HepG2 (cell line): ENCODE measurements at regions not wholly inside any gene's neighbourhood (a gene's known extent, or its start where the extent isn't known, plus 50 kb on each side); places are given as distances from the start of the nearest gene placed in this dataset.

ENCODE experiments used
- ATAC-seq: fragments of 200-7000 bp; cut with Tn5 transposase; 3 replicates; pipeline ENCODE4 v1.9.1; 2020; ENCODE audit warnings: mild to moderate bottlenecking, moderate library complexity
- BruUV-seq: library from RNA; stranded (reverse); fragments of 400-500 nt; replicated peaks from 2 replicates; lab custom pipeline; 2021; lab: Mats Ljungman, UMichigan
- CTCF ChIA-PET: fragments of 300-600 bp; formaldehyde crosslinking; extraction: SDS; loops from one replicate; lab custom pipeline; 2021; ENCODE audit warnings: low total read pairs, inconsistent platforms, low intra/inter-chr PET ratio; lab: Yijun Ruan, JAX
- POLR2A ChIA-PET: fragments of 350-600 bp; sonication (Branson Sonifier 250); formaldehyde crosslinking; loops from one replicate; lab custom pipeline; 2020; ENCODE audit warnings: antibody characterized with exemption, inconsistent platforms; lab: Yijun Ruan, JAX
- DNase-seq: peaks from one replicate; pipeline ENCODE4 v3.0.0-alpha.2; 2015; ENCODE audit warnings: low spot score
- FAIRE-seq: peaks from 3 replicates; lab custom pipeline; 2011; peaks lifted over from hg19 to GRCh38; lab: Jason Lieb, UNC
- H2AFZ ChIP-seq: one replicate; pipeline ENCODE4 v1.6.1; 2011; ENCODE audit warnings: low read length, inconsistent platforms
- H3K27ac ChIP-seq: fragments of 300-600 bp; 3 replicates; pipeline ENCODE4 v1.8.0; 2011; ENCODE audit warnings: mixed run types, mild to moderate bottlenecking, mixed read lengths, low read length, inconsistent platforms; ENCODE audit not compliant: insufficient read depth; ENCODE audit errors: extremely low read length
- H3K27me3 ChIP-seq, 2 experiments: fragments of 200-600 bp in 1 of 2; 2 replicates in 1 of 2; 3 replicates in 1 of 2; pipeline versions ENCODE4 v1.6.0 to v1.8.0; 2011; ENCODE audit warnings: low read length in 2 of 2, mild to moderate bottlenecking in 2 of 2, moderate library complexity in 2 of 2, inconsistent platforms in 1 of 2; ENCODE audit not compliant: insufficient read depth in 2 of 2, control insufficient read depth in 1 of 2
- H3K36me3 ChIP-seq, 2 experiments: fragments of 200-600 bp in 1 of 2; replicated peaks in 1 of 2; 2 replicates in 1 of 2; 3 replicates in 1 of 2; pipeline versions ENCODE4 v1.5.1 to v1.8.0; 2011; ENCODE audit warnings: low read length in 2 of 2, inconsistent platforms in 1 of 2; ENCODE audit not compliant: insufficient read depth in 2 of 2, control insufficient read depth in 1 of 2
- H3K4me1 ChIP-seq: 2 replicates; pipeline ENCODE4 v1.5.1; 2012; ENCODE audit warnings: low read length, inconsistent platforms; ENCODE audit not compliant: insufficient read depth
- H3K4me2 ChIP-seq: 2 replicates; pipeline ENCODE4 v1.6.0; 2011; ENCODE audit warnings: low read depth, low read length, inconsistent platforms
- H3K4me3 ChIP-seq, 3 experiments: fragments of 200-600 bp in 1 of 3; sonication (generic), shearing (Covaris generic) in 1 of 3; replicated peaks in 1 of 3; 2 replicates each; pipeline ENCODE4 v1.5.1; 2011 to 2016; ENCODE audit warnings: low read length in 3 of 3, inconsistent platforms in 2 of 3, low read depth in 2 of 3, mild to moderate bottlenecking in 2 of 3, control low read depth in 1 of 3, mixed read lengths in 1 of 3; ENCODE audit not compliant: insufficient read depth in 1 of 3
- H3K79me2 ChIP-seq: one replicate; pipeline ENCODE4 v1.6.1; 2011; ENCODE audit warnings: low read length, inconsistent platforms; ENCODE audit not compliant: insufficient read depth
- H3K9ac ChIP-seq: 2 replicates; pipeline ENCODE4 v1.6.0; 2011; ENCODE audit warnings: mild to moderate bottlenecking, low read depth, low read length, inconsistent platforms; ENCODE audit not compliant: insufficient read depth
- H3K9me3 ChIP-seq: 2 replicates; pipeline ENCODE4 v1.5.1; 2012; ENCODE audit warnings: mild to moderate bottlenecking, low read length
- H4K20me1 ChIP-seq: 2 replicates; pipeline ENCODE4 v1.6.0; 2011; ENCODE audit warnings: inconsistent platforms, mild to moderate bottlenecking, low read length, moderate library complexity; ENCODE audit not compliant: insufficient read depth
- ATF7 ChIP-seq, 2 experiments: fragments of 450-650 bp in 1 of 2; sonication (generic) in 1 of 2; formaldehyde crosslinking in 1 of 2; IDR thresholded peaks; 2 replicates each; pipeline versions ENCODE4 v1.4.0 to v1.6.1; 2016 to 2020; ENCODE audit warnings: antibody characterized with exemption in 1 of 2, mild to moderate bottlenecking in 1 of 2, missing genetic modification reagents in 1 of 2
- FOXM1 ChIP-seq: sonication (generic); formaldehyde crosslinking; IDR thresholded peaks from 2 replicates; pipeline ENCODE4 v1.5.0; 2020; ENCODE audit warnings: missing genetic modification reagents
- KDM2A ChIP-seq: sonication (generic); formaldehyde crosslinking; IDR thresholded peaks from 2 replicates; pipeline ENCODE4 v1.4.0; 2020; ENCODE audit warnings: low read depth, missing genetic modification reagents, borderline replicate concordance
- KLF9 ChIP-seq: IDR thresholded peaks from 2 replicates; pipeline ENCODE4 v1.6.1; 2016; ENCODE audit warnings: low read depth
- KMT2B ChIP-seq: IDR thresholded peaks from 2 replicates; pipeline ENCODE4 v1.6.1; 2016; ENCODE audit warnings: missing genetic modification reagents, missing compliant biosample characterization
- LCORL ChIP-seq, 2 experiments: fragments of 450-650 bp in 1 of 2; sonication (generic) in 1 of 2; formaldehyde crosslinking in 1 of 2; IDR thresholded peaks; 2 replicates each; pipeline versions ENCODE4 v1.5.0 to v1.6.1; 2017 to 2020; ENCODE audit warnings: antibody characterized with exemption in 1 of 2, missing genetic modification reagents in 1 of 2
- MXI1 ChIP-seq: IDR thresholded peaks from 3 replicates; pipeline ENCODE4 v1.6.1; 2012; ENCODE audit warnings: low read depth, low read length, inconsistent platforms, borderline replicate concordance
- RAD21 ChIP-seq: fragments of 450-650 bp; formaldehyde crosslinking; IDR thresholded peaks from 2 replicates; pipeline ENCODE4 v1.5.0; 2020; ENCODE audit warnings: mild to moderate bottlenecking
- SKI ChIP-seq: fragments of 450-650 bp; IDR thresholded peaks from one replicate; pipeline ENCODE4 v1.6.1; 2018; ENCODE audit warnings: mild to moderate bottlenecking; ENCODE audit not compliant: partially characterized antibody
- THYN1 ChIP-seq: sonication (generic); formaldehyde crosslinking; IDR thresholded peaks from 2 replicates; pipeline ENCODE4 v1.8.1; 2023; ENCODE audit warnings: low read depth, mild to moderate bottlenecking, moderate library complexity, missing genetic modification reagents, borderline replicate concordance
- ZNF329 ChIP-seq: sonication (generic); formaldehyde crosslinking; IDR thresholded peaks from 2 replicates; pipeline ENCODE4 v1.9.0; 2021; ENCODE audit warnings: low read depth, mild to moderate bottlenecking, missing genetic modification reagents
- ZNF33B ChIP-seq: sonication (generic); formaldehyde crosslinking; IDR thresholded peaks from 2 replicates; pipeline ENCODE4 v1.5.1; 2020; ENCODE audit warnings: mild to moderate bottlenecking, missing genetic modification reagents
- ZNF547 ChIP-seq: sonication (generic); formaldehyde crosslinking; IDR thresholded peaks from 2 replicates; pipeline ENCODE4 v1.5.1; 2020; ENCODE audit warnings: mild to moderate bottlenecking, missing genetic modification reagents
- ZNF598 ChIP-seq: sonication (generic); formaldehyde crosslinking; IDR thresholded peaks from 2 replicates; pipeline ENCODE4 v1.5.1; 2020; ENCODE audit warnings: mild to moderate bottlenecking, missing genetic modification reagents, borderline replicate concordance
- ZNF790 ChIP-seq: sonication (generic); formaldehyde crosslinking; IDR thresholded peaks from 2 replicates; pipeline ENCODE4 v1.8.0; 2022; ENCODE audit warnings: missing genetic modification reagents, mild to moderate bottlenecking, borderline replicate concordance
- ZSCAN25 ChIP-seq: sonication (generic); formaldehyde crosslinking; IDR thresholded peaks from 2 replicates; pipeline ENCODE4 v1.8.0; 2022; ENCODE audit warnings: mild to moderate bottlenecking, missing genetic modification reagents
- WGBS: methylation state at CpG from one replicate; pipeline ENCODE4 v1.1.6; 2017; ENCODE audit warnings: low lambda C conversion rate; 5-methylcytosine and 5-hydroxymethylcytosine counted together
- in situ Hi-C: cut with HindIII; loops from 2 replicates; pipeline ENCODE4 v1.10.0; 2017; ENCODE audit warnings: low pct_unique_long_range_greater_than_20kb; ENCODE audit not compliant: extremely low pct_ligation_motif_present
- intact Hi-C: fragments of 100-400 bp; cut with micrococcal nuclease; formaldehyde crosslinking; loops from one replicate; pipeline ENCODE4 v1.10.0; 2022; ENCODE audit not compliant: unreplicated experiment
- TF ChIP-seq, protein P1 (sequence below): IDR thresholded peaks from 2 replicates; pipeline ENCODE4 v1.4.0; 2020; ENCODE audit warnings: mild to moderate bottlenecking, missing genetic modification reagents
- TF ChIP-seq, protein P2 (sequence below): sonication (generic); formaldehyde crosslinking; IDR thresholded peaks from 2 replicates; pipeline ENCODE4 v1.8.1; 2022; ENCODE audit warnings: low read depth, mild to moderate bottlenecking, missing genetic modification reagents

DNA sequence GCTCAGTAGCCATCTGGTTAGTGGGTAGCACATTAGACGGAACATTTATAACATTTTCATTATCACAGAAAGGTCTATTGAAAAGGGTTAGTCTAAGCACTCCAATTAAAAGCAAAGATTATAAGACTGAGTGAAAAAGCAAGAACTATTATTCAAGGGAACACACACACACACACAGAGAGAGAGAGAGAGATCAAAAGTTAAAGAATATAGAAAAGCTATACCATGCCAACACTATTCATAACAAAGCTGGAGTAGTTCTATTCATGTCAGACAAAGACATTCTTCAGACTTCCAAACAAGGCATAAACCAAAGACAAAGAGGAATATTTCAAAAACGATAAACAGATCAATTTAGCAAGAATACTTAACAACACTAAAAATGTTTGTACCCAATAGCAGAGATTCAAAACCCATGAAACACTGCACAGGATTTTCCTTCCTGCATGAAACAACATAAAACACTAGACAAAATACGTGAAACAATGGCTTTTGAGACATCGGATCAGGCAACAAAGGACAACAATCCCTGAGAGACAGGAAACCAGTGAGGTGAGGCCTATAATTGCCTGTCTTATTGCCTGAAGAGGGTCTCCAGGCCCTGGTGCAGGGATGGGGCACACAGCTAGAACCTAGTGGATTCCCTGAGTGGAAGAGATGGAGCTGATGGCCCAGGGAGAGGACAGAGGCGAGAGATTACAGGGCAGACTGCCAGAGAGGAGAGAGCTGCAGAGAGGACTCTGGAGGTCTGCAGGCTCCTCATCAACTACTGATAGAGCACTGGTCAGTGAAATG is 83.6 kb upstream of the NPAS2 start:
- no peak overlapping the region for H2AFZ ChIP-seq
- H3K27ac ChIP-seq = no peak overlapping the region
- no peak overlapping the region for H3K9ac ChIP-seq
- WGBS = 49% methylated on average over 5 of the region's 5 CpGs
- ATAC-seq = no peak
- no peak overlapping the region for H3K4me2 ChIP-seq
- no peaks in the 10 kb centered on the region for H3K36me3 ChIP-seq
- CTCF ChIA-PET = no interaction called here
- H3K79me2 ChIP-seq = no peaks in the 10 kb centered on the region
- POLR2A ChIA-PET = no interaction called here
- no peak overlapping the region for H3K4me3 ChIP-seq
- FAIRE-seq = no peak
- no peaks in the 10 kb centered on the region for H3K27me3 ChIP-seq
- no peaks in the 10 kb centered on the region for H4K20me1 ChIP-seq
- intact Hi-C loops (no loop called here), in situ Hi-C loops (no loop called here)
- no peaks in the 10 kb centered on the region for H3K9me3 ChIP-seq
- no TSS peak for BruUV-seq
- TF ChIP-seq ZNF547 (CRISPR knock-in tag) = no peak
- no peak for TF ChIP-seq LCORL (IDR thresholded peaks at IDR 0.05)
- TF ChIP-seq LCORL (CRISPR knock-in tag; IDR thresholded peaks at IDR 0.05) = no peak
- no peak for TF ChIP-seq ZNF329
- TF ChIP-seq, protein P1, sequence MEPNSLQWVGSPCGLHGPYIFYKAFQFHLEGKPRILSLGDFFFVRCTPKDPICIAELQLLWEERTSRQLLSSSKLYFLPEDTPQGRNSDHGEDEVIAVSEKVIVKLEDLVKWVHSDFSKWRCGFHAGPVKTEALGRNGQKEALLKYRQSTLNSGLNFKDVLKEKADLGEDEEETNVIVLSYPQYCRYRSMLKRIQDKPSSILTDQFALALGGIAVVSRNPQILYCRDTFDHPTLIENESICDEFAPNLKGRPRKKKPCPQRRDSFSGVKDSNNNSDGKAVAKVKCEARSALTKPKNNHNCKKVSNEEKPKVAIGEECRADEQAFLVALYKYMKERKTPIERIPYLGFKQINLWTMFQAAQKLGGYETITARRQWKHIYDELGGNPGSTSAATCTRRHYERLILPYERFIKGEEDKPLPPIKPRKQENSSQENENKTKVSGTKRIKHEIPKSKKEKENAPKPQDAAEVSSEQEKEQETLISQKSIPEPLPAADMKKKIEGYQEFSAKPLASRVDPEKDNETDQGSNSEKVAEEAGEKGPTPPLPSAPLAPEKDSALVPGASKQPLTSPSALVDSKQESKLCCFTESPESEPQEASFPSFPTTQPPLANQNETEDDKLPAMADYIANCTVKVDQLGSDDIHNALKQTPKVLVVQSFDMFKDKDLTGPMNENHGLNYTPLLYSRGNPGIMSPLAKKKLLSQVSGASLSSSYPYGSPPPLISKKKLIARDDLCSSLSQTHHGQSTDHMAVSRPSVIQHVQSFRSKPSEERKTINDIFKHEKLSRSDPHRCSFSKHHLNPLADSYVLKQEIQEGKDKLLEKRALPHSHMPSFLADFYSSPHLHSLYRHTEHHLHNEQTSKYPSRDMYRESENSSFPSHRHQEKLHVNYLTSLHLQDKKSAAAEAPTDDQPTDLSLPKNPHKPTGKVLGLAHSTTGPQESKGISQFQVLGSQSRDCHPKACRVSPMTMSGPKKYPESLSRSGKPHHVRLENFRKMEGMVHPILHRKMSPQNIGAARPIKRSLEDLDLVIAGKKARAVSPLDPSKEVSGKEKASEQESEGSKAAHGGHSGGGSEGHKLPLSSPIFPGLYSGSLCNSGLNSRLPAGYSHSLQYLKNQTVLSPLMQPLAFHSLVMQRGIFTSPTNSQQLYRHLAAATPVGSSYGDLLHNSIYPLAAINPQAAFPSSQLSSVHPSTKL (CRISPR knock-in tag) = no peak
- TF ChIP-seq ATF7 (IDR thresholded peaks at IDR 0.05) = no peak
- no peak for TF ChIP-seq ATF7 (CRISPR knock-in tag; IDR thresholded peaks at IDR 0.05)
- TF ChIP-seq SKI = no peak
- TF ChIP-seq RAD21 (CRISPR knock-in tag) = no peak
- TF ChIP-seq KDM2A (CRISPR knock-in tag) = no peak
- no peak for TF ChIP-seq ZSCAN25 (CRISPR knock-in tag)
- no peak for TF ChIP-seq ZNF598 (CRISPR knock-in tag)
- TF ChIP-seq, protein P2, sequence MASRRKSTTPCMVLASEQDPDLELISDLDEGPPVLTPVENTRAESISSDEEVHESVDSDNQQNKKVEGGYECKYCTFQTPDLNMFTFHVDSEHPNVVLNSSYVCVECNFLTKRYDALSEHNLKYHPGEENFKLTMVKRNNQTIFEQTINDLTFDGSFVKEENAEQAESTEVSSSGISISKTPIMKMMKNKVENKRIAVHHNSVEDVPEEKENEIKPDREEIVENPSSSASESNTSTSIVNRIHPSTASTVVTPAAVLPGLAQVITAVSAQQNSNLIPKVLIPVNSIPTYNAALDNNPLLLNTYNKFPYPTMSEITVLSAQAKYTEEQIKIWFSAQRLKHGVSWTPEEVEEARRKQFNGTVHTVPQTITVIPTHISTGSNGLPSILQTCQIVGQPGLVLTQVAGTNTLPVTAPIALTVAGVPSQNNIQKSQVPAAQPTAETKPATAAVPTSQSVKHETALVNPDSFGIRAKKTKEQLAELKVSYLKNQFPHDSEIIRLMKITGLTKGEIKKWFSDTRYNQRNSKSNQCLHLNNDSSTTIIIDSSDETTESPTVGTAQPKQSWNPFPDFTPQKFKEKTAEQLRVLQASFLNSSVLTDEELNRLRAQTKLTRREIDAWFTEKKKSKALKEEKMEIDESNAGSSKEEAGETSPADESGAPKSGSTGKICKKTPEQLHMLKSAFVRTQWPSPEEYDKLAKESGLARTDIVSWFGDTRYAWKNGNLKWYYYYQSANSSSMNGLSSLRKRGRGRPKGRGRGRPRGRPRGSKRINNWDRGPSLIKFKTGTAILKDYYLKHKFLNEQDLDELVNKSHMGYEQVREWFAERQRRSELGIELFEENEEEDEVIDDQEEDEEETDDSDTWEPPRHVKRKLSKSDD (CRISPR knock-in tag) = no peak
- TF ChIP-seq KMT2B = no peak
- no peak for TF ChIP-seq THYN1 (CRISPR knock-in tag)
- no peak for TF ChIP-seq FOXM1 (CRISPR knock-in tag)
- no peak for TF ChIP-seq ZNF33B (CRISPR knock-in tag)
- TF ChIP-seq KLF9 (CRISPR knock-in tag) = no peak
- no peak for TF ChIP-seq ZNF790 (CRISPR knock-in tag)
- TF ChIP-seq MXI1 = no peak
- no peak for DNase-seq
- H3K4me1 ChIP-seq = peaks cover 25% of the 10 kb centered on the region
